Heart left ventricle (tissue), 13 donors: ENCODE measurements at regions not wholly inside any gene's neighbourhood (a gene's known extent, or its start where the extent isn't known, plus 50 kb on each side); places are given as distances from the start of the nearest gene placed in this dataset.
"Not testable (repeated sequence)": the region's sequence is repeated elsewhere in the genome, so short reads cannot be mapped to it uniquely, and the experiment has no call there.

Experiments
- POLR2A ChIP-seq, 2 donors: fragments of 450-650 bp; IDR thresholded peaks; one replicate each; pipeline ENCODE4 v1.6.1; 2017; ENCODE audit warnings: antibody characterized with exemption in 2 of 2, mild to moderate bottlenecking in 2 of 2, moderate library complexity in 2 of 2
- TF ChIP-seq, protein P1 (sequence below), 12 donors: fragments of 200-600 bp; sonication (generic) in 4 of 12; IDR thresholded peaks; one replicate each; pipeline versions ENCODE4 v1.5.0 to v1.8.0; 2018 to 2022; ENCODE audit warnings: antibody characterized with exemption in 12 of 12, mild to moderate bottlenecking in 5 of 12
- donor health status: ischemic (EF 13 %, LVEDD 7.1; RV severe dilation, severe dysfunction).
- donor health status: DM: no; HTN: yes; CAD: no.
- donor health status: DM: no; HTN: no; CAD: no.
- donor health status: ischemic (EF 25% LVEDD 6.9; RV normal size, moderate dysfunction).
- donor health status: ischemic (EF 25% LVEDD 5.7; RV mildly dilated, moderate dysfunction).
- donor health status: ischemic (EF 35%, LVEDD 5.7; RV mildly dilated, moderate dysfunction).
- donor health status: nonischemic (EF 11% LVEDD 7.7; RV severe dilation, severe dysfunction).
- donor health status: DM: yes; HTN: yes; CAD: no.
- donor health status: PGD.
- donor health status: ischemic (EF 29% LVEDD 5.4; RV normal size, mild dysfunction).
- donor health status: nonischemic (EF 23%, LVEDD 6.1; RV moderate dilation, normal function).

DNA sequence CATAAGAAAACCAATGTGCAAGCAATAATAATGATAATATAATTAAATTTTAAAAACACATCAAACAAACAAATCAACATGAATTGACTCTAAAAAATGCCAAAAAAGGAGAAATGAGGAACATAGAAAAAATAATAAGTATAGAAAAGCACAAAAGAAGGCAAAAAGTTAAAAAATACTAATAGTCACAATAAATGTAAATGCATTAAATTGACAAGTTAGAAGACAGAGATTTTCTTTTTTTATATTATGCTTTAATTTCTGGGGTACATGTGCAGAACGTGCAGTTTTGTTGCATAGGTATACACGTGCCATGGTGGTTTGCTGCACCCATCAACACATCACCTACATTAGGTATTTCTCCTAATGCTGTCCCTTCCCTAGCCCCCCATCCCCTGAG, 767.0 kb downstream of the ADCYAP1 start:
- TF ChIP-seq, protein P1, sequence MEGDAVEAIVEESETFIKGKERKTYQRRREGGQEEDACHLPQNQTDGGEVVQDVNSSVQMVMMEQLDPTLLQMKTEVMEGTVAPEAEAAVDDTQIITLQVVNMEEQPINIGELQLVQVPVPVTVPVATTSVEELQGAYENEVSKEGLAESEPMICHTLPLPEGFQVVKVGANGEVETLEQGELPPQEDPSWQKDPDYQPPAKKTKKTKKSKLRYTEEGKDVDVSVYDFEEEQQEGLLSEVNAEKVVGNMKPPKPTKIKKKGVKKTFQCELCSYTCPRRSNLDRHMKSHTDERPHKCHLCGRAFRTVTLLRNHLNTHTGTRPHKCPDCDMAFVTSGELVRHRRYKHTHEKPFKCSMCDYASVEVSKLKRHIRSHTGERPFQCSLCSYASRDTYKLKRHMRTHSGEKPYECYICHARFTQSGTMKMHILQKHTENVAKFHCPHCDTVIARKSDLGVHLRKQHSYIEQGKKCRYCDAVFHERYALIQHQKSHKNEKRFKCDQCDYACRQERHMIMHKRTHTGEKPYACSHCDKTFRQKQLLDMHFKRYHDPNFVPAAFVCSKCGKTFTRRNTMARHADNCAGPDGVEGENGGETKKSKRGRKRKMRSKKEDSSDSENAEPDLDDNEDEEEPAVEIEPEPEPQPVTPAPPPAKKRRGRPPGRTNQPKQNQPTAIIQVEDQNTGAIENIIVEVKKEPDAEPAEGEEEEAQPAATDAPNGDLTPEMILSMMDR (IDR thresholded peaks at IDR 0.05): not testable (repeated sequence)
- TF ChIP-seq POLR2A (IDR thresholded peaks at IDR 0.05): not testable (repeated sequence)
